ENCODE measurements at regions not wholly inside any gene's neighbourhood (a gene's known extent, or its start where the extent isn't known, plus 50 kb on each side); places are given as distances from the start of the nearest gene placed in this dataset.

DNA sequence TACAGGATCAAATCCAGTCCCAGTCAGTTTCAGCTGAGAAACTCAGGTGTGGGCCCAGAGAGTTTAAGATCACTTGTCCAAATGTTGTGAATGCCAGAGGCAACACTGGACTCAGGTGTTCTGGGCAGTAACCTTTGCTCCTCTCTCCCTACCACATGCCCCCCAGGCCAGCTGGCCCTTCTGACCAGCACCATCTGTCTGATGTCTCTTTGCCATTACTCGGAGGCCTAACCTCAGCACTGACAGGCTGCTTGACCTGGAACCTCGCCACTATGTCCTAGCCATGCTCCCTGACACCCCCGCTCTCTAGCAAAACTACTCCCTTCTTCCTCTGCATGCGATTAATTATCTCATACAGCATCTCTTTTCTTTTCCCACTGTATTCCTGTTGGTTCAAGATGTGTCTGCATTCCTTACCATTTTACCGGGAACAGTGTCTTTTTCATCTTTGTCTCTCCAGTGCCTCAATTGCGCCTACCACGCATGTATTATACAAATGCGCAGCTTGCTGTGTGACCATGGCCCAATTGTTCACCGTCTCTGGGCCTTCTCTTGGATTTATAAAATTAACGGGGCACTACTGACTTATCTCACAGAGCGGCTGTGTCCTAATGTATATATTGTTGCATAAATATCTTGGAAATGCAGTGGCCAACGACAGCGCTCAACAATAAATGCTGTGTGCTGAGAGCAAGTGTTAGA is 159.5 kb upstream of the IRF2BP2 start:
- no peaks in the 10 kb centered on the region for H3K36me3 ChIP-seq (replicated peaks in 1 of 2; ENCODE audit: control insufficient read depth in 1 of 2, insufficient read depth in 2 of 2, low read length in 2 of 2)
- no peak overlapping the region for H2AFZ ChIP-seq (ENCODE audit: low read length)
- no peak overlapping the region for H3K4me3 ChIP-seq (replicated peaks in 1 of 3; ENCODE audit: insufficient read depth in 1 of 3, low read depth in 2 of 3, low read length in 3 of 3)
- H3K4me1 ChIP-seq (ENCODE audit: insufficient read depth, low read length): peaks cover 85% of the 10 kb centered on the region
- 97% methylated on average over 13 of the region's 13 CpGs for WGBS (ENCODE audit: low lambda C conversion rate)
- H3K4me2 ChIP-seq (ENCODE audit: low read depth, low read length): peak overlapping the region; percentile 78
- POLR2A ChIA-PET: interaction anchor here (0.7 to 9.3 kb wide), 17 partner anchors 9 to 315 kb away, joined by 3 to 97 read pairs (median 8); no protein-coding TSS in a partner anchor
- in situ Hi-C loops (cut with HindIII; ENCODE audit: extremely low pct_ligation_motif_present, low pct_unique_long_range_greater_than_20kb): no loop called here
- no peaks in the 10 kb centered on the region for H3K27me3 ChIP-seq (ENCODE audit: control insufficient read depth in 1 of 2, insufficient read depth in 2 of 2, low read length in 2 of 2)
- CTCF ChIA-PET (ENCODE audit: low intra/inter-chr PET ratio, low total read pairs): no interaction called here
- BruUV-seq (replicated peaks): no TSS peak
- FAIRE-seq (no peak), DNase-seq (ENCODE audit: low spot score) (no peak), ATAC-seq (no peak)
- intact Hi-C loops (cut with micrococcal nuclease; ENCODE audit: unreplicated experiment): loop anchor here (1.0 to 2.0 kb wide), 2 partner anchors 38 to 45 kb away; no protein-coding TSS in a partner anchor
- H3K9me3 ChIP-seq (ENCODE audit: low read length): no peaks in the 10 kb centered on the region
- no peaks in the 10 kb centered on the region for H4K20me1 ChIP-seq (ENCODE audit: insufficient read depth, low read length)
- H3K9ac ChIP-seq (ENCODE audit: insufficient read depth, low read depth, low read length): peak overlapping the region; percentile 68
- no peaks in the 10 kb centered on the region for H3K79me2 ChIP-seq (ENCODE audit: insufficient read depth, low read length)
- peak overlapping the region; percentile 79 for H3K27ac ChIP-seq (ENCODE audit: extremely low read length, insufficient read depth, low read length)
- TF ChIP-seq, protein P1, sequence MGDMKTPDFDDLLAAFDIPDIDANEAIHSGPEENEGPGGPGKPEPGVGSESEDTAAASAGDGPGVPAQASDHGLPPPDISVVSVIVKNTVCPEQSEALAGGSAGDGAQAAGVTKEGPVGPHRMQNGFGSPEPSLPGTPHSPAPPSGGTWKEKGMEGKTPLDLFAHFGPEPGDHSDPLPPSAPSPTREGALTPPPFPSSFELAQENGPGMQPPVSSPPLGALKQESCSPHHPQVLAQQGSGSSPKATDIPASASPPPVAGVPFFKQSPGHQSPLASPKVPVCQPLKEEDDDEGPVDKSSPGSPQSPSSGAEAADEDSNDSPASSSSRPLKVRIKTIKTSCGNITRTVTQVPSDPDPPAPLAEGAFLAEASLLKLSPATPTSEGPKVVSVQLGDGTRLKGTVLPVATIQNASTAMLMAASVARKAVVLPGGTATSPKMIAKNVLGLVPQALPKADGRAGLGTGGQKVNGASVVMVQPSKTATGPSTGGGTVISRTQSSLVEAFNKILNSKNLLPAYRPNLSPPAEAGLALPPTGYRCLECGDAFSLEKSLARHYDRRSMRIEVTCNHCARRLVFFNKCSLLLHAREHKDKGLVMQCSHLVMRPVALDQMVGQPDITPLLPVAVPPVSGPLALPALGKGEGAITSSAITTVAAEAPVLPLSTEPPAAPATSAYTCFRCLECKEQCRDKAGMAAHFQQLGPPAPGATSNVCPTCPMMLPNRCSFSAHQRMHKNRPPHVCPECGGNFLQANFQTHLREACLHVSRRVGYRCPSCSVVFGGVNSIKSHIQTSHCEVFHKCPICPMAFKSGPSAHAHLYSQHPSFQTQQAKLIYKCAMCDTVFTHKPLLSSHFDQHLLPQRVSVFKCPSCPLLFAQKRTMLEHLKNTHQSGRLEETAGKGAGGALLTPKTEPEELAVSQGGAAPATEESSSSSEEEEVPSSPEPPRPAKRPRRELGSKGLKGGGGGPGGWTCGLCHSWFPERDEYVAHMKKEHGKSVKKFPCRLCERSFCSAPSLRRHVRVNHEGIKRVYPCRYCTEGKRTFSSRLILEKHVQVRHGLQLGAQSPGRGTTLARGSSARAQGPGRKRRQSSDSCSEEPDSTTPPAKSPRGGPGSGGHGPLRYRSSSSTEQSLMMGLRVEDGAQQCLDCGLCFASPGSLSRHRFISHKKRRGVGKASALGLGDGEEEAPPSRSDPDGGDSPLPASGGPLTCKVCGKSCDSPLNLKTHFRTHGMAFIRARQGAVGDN (CRISPR knock-in tag; IDR thresholded peaks at IDR 0.05): peak; percentile 18
- TF ChIP-seq ZSCAN25 (CRISPR knock-in tag; IDR thresholded peaks at IDR 0.05) (no peak), ZKSCAN5 (CRISPR knock-in tag; IDR thresholded peaks at IDR 0.05) (no peak), DMAP1 (CRISPR knock-in tag; IDR thresholded peaks at IDR 0.05) (no peak), ZNF768 (CRISPR knock-in tag; IDR thresholded peaks at IDR 0.05) (peak; percentile 64; the same call in 1 of the 2 replicates), ZNF136 (CRISPR knock-in tag; IDR thresholded peaks at IDR 0.05; ENCODE audit: low read depth) (no peak), GATAD1 (CRISPR knock-in tag; IDR thresholded peaks at IDR 0.05) (no peak), ZNF550 (CRISPR knock-in tag; IDR thresholded peaks at IDR 0.05; ENCODE audit: borderline replicate concordance) (no peak), CHCHD3 (CRISPR knock-in tag; IDR thresholded peaks at IDR 0.05) (no peak), ZNF616 (CRISPR knock-in tag; IDR thresholded peaks at IDR 0.05; ENCODE audit: low read depth) (no peak), MXI1 (IDR thresholded peaks at IDR 0.05; ENCODE audit: borderline replicate concordance, low read depth, low read length) (no peak), ZNF737 (CRISPR knock-in tag; IDR thresholded peaks at IDR 0.05; ENCODE audit: borderline replicate concordance) (no peak)
- TF ChIP-seq, protein P2, sequence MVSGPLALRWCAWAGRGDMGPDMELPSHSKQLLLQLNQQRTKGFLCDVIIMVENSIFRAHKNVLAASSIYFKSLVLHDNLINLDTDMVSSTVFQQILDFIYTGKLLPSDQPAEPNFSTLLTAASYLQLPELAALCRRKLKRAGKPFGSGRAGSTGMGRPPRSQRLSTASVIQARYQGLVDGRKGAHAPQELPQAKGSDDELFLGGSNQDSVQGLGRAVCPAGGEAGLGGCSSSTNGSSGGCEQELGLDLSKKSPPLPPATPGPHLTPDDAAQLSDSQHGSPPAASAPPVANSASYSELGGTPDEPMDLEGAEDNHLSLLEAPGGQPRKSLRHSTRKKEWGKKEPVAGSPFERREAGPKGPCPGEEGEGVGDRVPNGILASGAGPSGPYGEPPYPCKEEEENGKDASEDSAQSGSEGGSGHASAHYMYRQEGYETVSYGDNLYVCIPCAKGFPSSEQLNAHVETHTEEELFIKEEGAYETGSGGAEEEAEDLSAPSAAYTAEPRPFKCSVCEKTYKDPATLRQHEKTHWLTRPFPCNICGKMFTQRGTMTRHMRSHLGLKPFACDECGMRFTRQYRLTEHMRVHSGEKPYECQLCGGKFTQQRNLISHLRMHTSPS (CRISPR knock-in tag; IDR thresholded peaks at IDR 0.05; ENCODE audit: low read depth): 0 out of 2 replicates have a peak, but pooled peaks have one; percentile 28
- TF ChIP-seq, protein P3, sequence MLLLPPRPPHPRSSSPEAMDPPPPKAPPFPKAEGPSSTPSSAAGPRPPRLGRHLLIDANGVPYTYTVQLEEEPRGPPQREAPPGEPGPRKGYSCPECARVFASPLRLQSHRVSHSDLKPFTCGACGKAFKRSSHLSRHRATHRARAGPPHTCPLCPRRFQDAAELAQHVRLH (CRISPR knock-in tag; IDR thresholded peaks at IDR 0.05; ENCODE audit: borderline replicate concordance, low read depth): no peak
- TF ChIP-seq, protein P4, sequence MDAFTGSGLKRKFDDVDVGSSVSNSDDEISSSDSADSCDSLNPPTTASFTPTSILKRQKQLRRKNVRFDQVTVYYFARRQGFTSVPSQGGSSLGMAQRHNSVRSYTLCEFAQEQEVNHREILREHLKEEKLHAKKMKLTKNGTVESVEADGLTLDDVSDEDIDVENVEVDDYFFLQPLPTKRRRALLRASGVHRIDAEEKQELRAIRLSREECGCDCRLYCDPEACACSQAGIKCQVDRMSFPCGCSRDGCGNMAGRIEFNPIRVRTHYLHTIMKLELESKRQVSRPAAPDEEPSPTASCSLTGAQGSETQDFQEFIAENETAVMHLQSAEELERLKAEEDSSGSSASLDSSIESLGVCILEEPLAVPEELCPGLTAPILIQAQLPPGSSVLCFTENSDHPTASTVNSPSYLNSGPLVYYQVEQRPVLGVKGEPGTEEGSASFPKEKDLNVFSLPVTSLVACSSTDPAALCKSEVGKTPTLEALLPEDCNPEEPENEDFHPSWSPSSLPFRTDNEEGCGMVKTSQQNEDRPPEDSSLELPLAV (CRISPR knock-in tag; conservative IDR thresholded peaks at IDR 0.05; ENCODE audit: low read depth): no peak
